Vagina (tissue), 2 donors: ENCODE measurements at regions not wholly inside any gene's neighbourhood (a gene's known extent, or its start where the extent isn't known, plus 50 kb on each side); places are given as distances from the start of the nearest gene placed in this dataset.

Experiments
- DNase-seq, 2 donors: peaks; one replicate each; pipeline ENCODE4 v3.0.0-alpha.2; 2017; ENCODE audit errors: extremely low spot score in 2 of 2
- H3K27ac ChIP-seq: fragments of 200-600 bp; sonication (generic); one replicate; pipeline ENCODE4 v1.5.1; 2019
- H3K27me3 ChIP-seq: fragments of 200-600 bp; sonication (generic); one replicate; pipeline ENCODE4 v1.5.1; 2019
- H3K36me3 ChIP-seq, 2 donors: fragments of 200-600 bp; sonication (generic); one replicate each; pipeline ENCODE4 v1.5.1; 2017 to 2019
- H3K4me1 ChIP-seq: fragments of 200-600 bp; sonication (generic); one replicate; pipeline ENCODE4 v1.5.1; 2019
- H3K4me3 ChIP-seq, 2 donors: fragments of 200-600 bp; sonication (generic); 1 replicate in 1 of 2; 2 replicates in 1 of 2; pipeline ENCODE4 v1.5.1; 2016 to 2019
- H3K9me3 ChIP-seq: fragments of 200-600 bp; sonication (generic); one replicate; pipeline ENCODE4 v1.5.1; 2019
- CTCF ChIP-seq, 3 experiments: fragments of 450-650 bp in 2 of 3; fragments of 200-600 bp in 1 of 3; sonication (generic) in 1 of 3; IDR thresholded peaks; one replicate each; pipeline ENCODE4 v1.5.1; 2017 to 2019; ENCODE audit warnings: antibody characterized with exemption in 3 of 3, mild to moderate bottlenecking in 2 of 3, moderate library complexity in 2 of 3
- POLR2A ChIP-seq, 2 donors: fragments of 450-650 bp; IDR thresholded peaks; one replicate each; pipeline ENCODE4 v1.6.1; 2017; ENCODE audit warnings: antibody characterized with exemption in 2 of 2, mild to moderate bottlenecking in 2 of 2, moderate library complexity in 2 of 2
- POLR2AphosphoS5 ChIP-seq, 2 donors: sonication (generic); formaldehyde crosslinking; IDR thresholded peaks; one replicate each; pipeline ENCODE4 v1.9.0; 2017; ENCODE audit warnings: antibody characterized with exemption in 2 of 2, mild to moderate bottlenecking in 2 of 2, low read depth in 1 of 2; ENCODE audit not compliant: insufficient read depth in 1 of 2
- intact Hi-C: fragments of 100-400 bp; cut with DNase I; formaldehyde crosslinking; loops from one replicate; pipeline ENCODE4 v1.15.1; 2023

GRCh38 chr3:5675319-5675718 is 487.8 kb downstream of the EDEM1 start:
- no peaks in the 10 kb centered on the region for H3K9me3 ChIP-seq
- no peak overlapping the region for H3K27ac ChIP-seq
- TF ChIP-seq POLR2AphosphoS5 (IDR thresholded peaks at IDR 0.05; ENCODE audit: insufficient read depth in 1 of 2, low read depth in 1 of 2): no peak
- TF ChIP-seq CTCF (IDR thresholded peaks at IDR 0.05): no peak
- no peak for TF ChIP-seq POLR2A (IDR thresholded peaks at IDR 0.05)
- no peak overlapping the region for H3K4me3 ChIP-seq
- DNase-seq: no peak
- intact Hi-C loops: no loop called here
- no peaks in the 10 kb centered on the region for H3K27me3 ChIP-seq
- H3K4me1 ChIP-seq: no peaks in the 10 kb centered on the region
- no peaks in the 10 kb centered on the region for H3K36me3 ChIP-seq

- Histone ChIP-seq H3K36me3 (no peaks in the 10 kb centered on the region), H3K4me1 (no peaks in the 10 kb centered on the region), H3K27me3 (no peaks in the 10 kb centered on the region), H3K4me3 (no peak overlapping the region), H3K27ac (no peak overlapping the region), H3K9me3 (no peaks in the 10 kb centered on the region)
- TF ChIP-seq POLR2A (IDR thresholded peaks at IDR 0.05) (no peak), POLR2AphosphoS5 (IDR thresholded peaks at IDR 0.05; ENCODE audit: insufficient read depth in 1 of 2, low read depth in 1 of 2) (no peak), CTCF (IDR thresholded peaks at IDR 0.05) (no peak)
- DNase-seq: no peak
- intact Hi-C loops: no loop called here
Observed at GRCh38 chr3:5677555-5677954, 490.0 kb downstream of the EDEM1 start.

- no peaks in the 10 kb centered on the region for H3K9me3 ChIP-seq
- no peaks in the 10 kb centered on the region for H3K27me3 ChIP-seq
- intact Hi-C loops: no loop called here
- no peak overlapping the region for H3K4me3 ChIP-seq
- H3K36me3 ChIP-seq: no peaks in the 10 kb centered on the region
- H3K4me1 ChIP-seq: no peaks in the 10 kb centered on the region
- TF ChIP-seq POLR2AphosphoS5 (IDR thresholded peaks at IDR 0.05; ENCODE audit: insufficient read depth in 1 of 2, low read depth in 1 of 2) (no peak), CTCF (IDR thresholded peaks at IDR 0.05) (no peak), POLR2A (IDR thresholded peaks at IDR 0.05) (no peak)
- DNase-seq: no peak
- no peak overlapping the region for H3K27ac ChIP-seq
Observed at GRCh38 chr3:5678248-5678647, 490.7 kb downstream of the EDEM1 start.

DNA sequence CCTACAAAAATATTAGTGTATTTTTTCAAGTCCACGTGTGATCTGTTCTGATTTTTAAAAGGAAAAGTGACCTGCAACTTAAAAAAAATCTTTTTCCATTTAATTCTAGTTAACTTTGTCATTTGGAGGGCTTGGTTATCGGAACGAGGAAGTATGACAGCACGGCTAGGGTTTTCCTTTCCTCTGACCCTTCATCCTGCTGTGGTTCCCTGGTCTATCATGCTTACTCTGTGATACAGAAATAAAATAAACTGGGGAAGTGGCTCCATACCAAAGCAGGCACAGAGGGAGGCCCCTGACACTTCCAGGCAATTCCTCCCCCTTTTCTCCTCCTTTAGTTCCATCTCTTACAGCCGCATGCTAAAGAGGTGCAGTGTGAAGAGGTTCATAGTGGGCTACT is 491.3 kb downstream of the EDEM1 start:
- Histone ChIP-seq H3K27me3 (no peaks in the 10 kb centered on the region), H3K27ac (no peak overlapping the region), H3K9me3 (no peaks in the 10 kb centered on the region), H3K36me3 (no peaks in the 10 kb centered on the region), H3K4me1 (no peaks in the 10 kb centered on the region), H3K4me3 (no peak overlapping the region)
- DNase-seq: no peak
- intact Hi-C loops: no loop called here
- TF ChIP-seq POLR2AphosphoS5 (IDR thresholded peaks at IDR 0.05; ENCODE audit: insufficient read depth in 1 of 2, low read depth in 1 of 2) (no peak), POLR2A (IDR thresholded peaks at IDR 0.05) (no peak), CTCF (IDR thresholded peaks at IDR 0.05) (no peak)

- no peak for TF ChIP-seq POLR2AphosphoS5 (IDR thresholded peaks at IDR 0.05; ENCODE audit: insufficient read depth in 1 of 2, low read depth in 1 of 2)
- no peak for TF ChIP-seq POLR2A (IDR thresholded peaks at IDR 0.05)
- no peak for TF ChIP-seq CTCF (IDR thresholded peaks at IDR 0.05)
- DNase-seq: no peak
- Histone ChIP-seq H3K27me3 (no peaks in the 10 kb centered on the region), H3K27ac (no peak overlapping the region), H3K9me3 (peaks cover 5% of the 10 kb centered on the region), H3K4me3 (no peak overlapping the region), H3K36me3 (no peaks in the 10 kb centered on the region), H3K4me1 (no peaks in the 10 kb centered on the region)
- intact Hi-C loops: no loop called here
Observed at GRCh38 chr3:5687230-5687629, 499.7 kb downstream of the EDEM1 start.
